NCI-H524 treated with DMSO at 0.1 percent for 48 hours (cell line): ENCODE measurements at regions not wholly inside any gene's neighbourhood (a gene's known extent, or its start where the extent isn't known, plus 50 kb on each side); places are given as distances from the start of the nearest gene placed in this dataset.

ENCODE experiments used
- DNase-seq: peaks from one replicate; lab custom pipeline; 2025; lab: John Stamatoyannopoulos, UW

- no peak for DNase-seq
Observed at GRCh38 chr9:78605041-78606000, 308.4 kb downstream of the PSAT1 start.

GRCh38 chr9:78606001-78606379 lies 309.1 kb downstream of the PSAT1 start:
- no peak for DNase-seq

- no peak for DNase-seq
Observed at GRCh38 chr9:78607853-78608252, 310.9 kb downstream of the PSAT1 start.

GRCh38 chr9:78609450-78609849 lies 312.5 kb downstream of the PSAT1 start:
- no peak for DNase-seq

- no peak for DNase-seq
Observed at GRCh38 chr9:78612091-78612490, 315.2 kb downstream of the PSAT1 start.

- DNase-seq, result no peak
Observed at GRCh38 chr9:78613006-78613405, 316.1 kb downstream of the PSAT1 start.

GRCh38 chr9:78614892-78615291 lies 318.0 kb downstream of the PSAT1 start:
- DNase-seq, result no peak

- DNase-seq, result no peak
Observed at GRCh38 chr9:78615372-78615771, 318.4 kb downstream of the PSAT1 start.

GRCh38 chr9:78618735-78619134 lies 321.8 kb downstream of the PSAT1 start:
- DNase-seq, result no peak

- DNase-seq, result no peak
Observed at GRCh38 chr9:78620303-78620702, 323.4 kb downstream of the PSAT1 start.

GRCh38 chr9:78620764-78621163 lies 323.8 kb downstream of the PSAT1 start:
- no peak for DNase-seq

GRCh38 chr9:78622126-78622525 lies 325.2 kb downstream of the PSAT1 start:
- no peak for DNase-seq

- DNase-seq, result no peak
Observed at GRCh38 chr9:78626971-78627370, 330.0 kb downstream of the PSAT1 start.

GRCh38 chr9:78630966-78631365 lies 334.0 kb downstream of the PSAT1 start:
- DNase-seq, result no peak

- DNase-seq, result no peak
Observed at GRCh38 chr9:78640728-78641127, 343.8 kb downstream of the PSAT1 start.

GRCh38 chr9:78644359-78644758 lies 347.4 kb downstream of the PSAT1 start:
- DNase-seq, result no peak

GRCh38 chr9:78654324-78654723 lies 357.4 kb downstream of the PSAT1 start:
- no peak for DNase-seq

GRCh38 chr9:78663369-78663768 lies 366.4 kb downstream of the PSAT1 start:
- no peak for DNase-seq

GRCh38 chr9:78664370-78664769 lies 367.4 kb downstream of the PSAT1 start:
- no peak for DNase-seq

- no peak for DNase-seq
Observed at GRCh38 chr9:78666818-78667414, 370.0 kb downstream of the PSAT1 start.

GRCh38 chr9:78668148-78668832 lies 371.4 kb downstream of the PSAT1 start:
- DNase-seq, result no peak

GRCh38 chr9:78669591-78669990 lies 372.7 kb downstream of the PSAT1 start:
- DNase-seq, result no peak

GRCh38 chr9:78671785-78672184 lies 374.9 kb downstream of the PSAT1 start:
- DNase-seq, result no peak
